CD14-positive monocyte (primary cell): ENCODE measurements at regions not wholly inside any gene's neighbourhood (a gene's known extent, or its start where the extent isn't known, plus 50 kb on each side); places are given as distances from the start of the nearest gene placed in this dataset.

ENCODE experiments used
- DNase-seq, 3 donors: peaks; one replicate each; pipeline ENCODE4 v3.0.0-alpha.2; 2011 to 2022
- H2AFZ ChIP-seq: 2 replicates; pipeline ENCODE4 v1.6.0; 2012; ENCODE audit warnings: mild to moderate bottlenecking, low read depth, low read length, inconsistent platforms; ENCODE audit not compliant: insufficient read depth, poor library complexity, severe bottlenecking
- H3K27ac ChIP-seq, 2 donors: 1 replicate in 1 of 2; 2 replicates in 1 of 2; pipeline ENCODE4 v1.5.1; 2012 to 2013; ENCODE audit warnings: low read length in 2 of 2, control low read depth in 1 of 2, inconsistent platforms in 1 of 2, low read depth in 1 of 2, mild to moderate bottlenecking in 1 of 2
- H3K27me3 ChIP-seq, 2 donors: one replicate each; pipeline versions ENCODE4 v1.6.0 to v1.6.1; 2011 to 2013; ENCODE audit warnings: low read length in 2 of 2; ENCODE audit not compliant: control insufficient read depth in 2 of 2, insufficient read depth in 2 of 2
- H3K36me3 ChIP-seq, 2 donors: replicated peaks in 1 of 2; 1 replicate in 1 of 2; 2 replicates in 1 of 2; pipeline versions ENCODE4 v1.5.1 to v1.6.1; 2012 to 2013; ENCODE audit warnings: low read length in 2 of 2, control low read depth in 1 of 2, inconsistent platforms in 1 of 2, mild to moderate bottlenecking in 1 of 2; ENCODE audit not compliant: insufficient read depth in 2 of 2, control insufficient read depth in 1 of 2
- H3K4me1 ChIP-seq, 2 donors: 1 replicate in 1 of 2; 2 replicates in 1 of 2; pipeline versions ENCODE4 v1.5.1 to v1.6.1; 2012 to 2013; ENCODE audit warnings: low read length in 2 of 2, control low read depth in 1 of 2, inconsistent platforms in 1 of 2, mild to moderate bottlenecking in 1 of 2, moderate library complexity in 1 of 2; ENCODE audit not compliant: insufficient read depth in 2 of 2, control insufficient read depth in 1 of 2
- H3K4me2 ChIP-seq: replicated peaks from 2 replicates; pipeline ENCODE3; 2012; ENCODE audit warnings: low read length, moderate library complexity, mild to moderate bottlenecking; ENCODE audit not compliant: poor library complexity, severe bottlenecking; ENCODE audit errors: extremely low read depth
- H3K4me3 ChIP-seq, 3 experiments: fragments of 200-600 bp in 1 of 3; sonication (generic) in 1 of 3; replicated peaks in 1 of 3; 1 replicate in 2 of 3; 2 replicates in 1 of 3; pipeline ENCODE4 v1.5.1; 2011 to 2013; ENCODE audit warnings: low read length in 3 of 3, mild to moderate bottlenecking in 3 of 3, control low read depth in 2 of 3, low read depth in 2 of 3, inconsistent platforms in 1 of 3, moderate library complexity in 1 of 3
- H3K79me2 ChIP-seq: 2 replicates; pipeline ENCODE4 v1.6.0; 2012; ENCODE audit warnings: mild to moderate bottlenecking, control low read depth, inconsistent platforms, low read length, moderate library complexity; ENCODE audit not compliant: insufficient read depth
- H3K9ac ChIP-seq: 2 replicates; pipeline ENCODE4 v1.6.0; 2017; ENCODE audit warnings: low read length, mild to moderate bottlenecking; ENCODE audit not compliant: insufficient read depth, poor library complexity, severe bottlenecking
- H3K9me3 ChIP-seq, 2 donors: replicated peaks in 1 of 2; 1 replicate in 1 of 2; 2 replicates in 1 of 2; pipeline versions ENCODE4 v1.5.1 to v1.6.1; 2012 to 2013; ENCODE audit warnings: low read length in 2 of 2, control low read depth in 1 of 2; ENCODE audit not compliant: control insufficient read depth in 1 of 2, insufficient read depth in 1 of 2
- H4K20me1 ChIP-seq: 2 replicates; pipeline ENCODE4 v1.6.0; 2012; ENCODE audit warnings: mild to moderate bottlenecking, low read length, control low read depth, moderate library complexity; ENCODE audit not compliant: insufficient read depth
- H3K27ac Mint-ChIP-seq, 7 donors: one replicate each; pipeline ENCODE4 v1.8.0; 2020; ENCODE audit warnings: mild to moderate bottlenecking in 7 of 7, mixed read lengths in 7 of 7, moderate library complexity in 6 of 7, inconsistent platforms in 2 of 7
- H3K27me3 Mint-ChIP-seq, 3 donors: one replicate each; pipeline ENCODE4 v1.8.0; 2021 to 2022; ENCODE audit warnings: low read depth in 3 of 3, mild to moderate bottlenecking in 3 of 3, mixed read lengths in 3 of 3, moderate library complexity in 3 of 3, inconsistent platforms in 1 of 3
- H3K36me3 Mint-ChIP-seq, 2 donors: one replicate each; pipeline ENCODE4 v1.8.0; 2020; ENCODE audit warnings: mixed read lengths in 2 of 2, inconsistent platforms in 1 of 2, mild to moderate bottlenecking in 1 of 2
- H3K4me1 Mint-ChIP-seq: one replicate; pipeline ENCODE4 v1.8.0; 2020; ENCODE audit warnings: mild to moderate bottlenecking, mixed read lengths
- H3K4me3 Mint-ChIP-seq, 2 donors: one replicate each; pipeline ENCODE4 v1.8.0; 2020; ENCODE audit warnings: mild to moderate bottlenecking in 2 of 2, mixed read lengths in 2 of 2, moderate library complexity in 1 of 2
- H3K9me3 Mint-ChIP-seq, 7 donors: one replicate each; pipeline ENCODE4 v1.8.0; 2020 to 2022; ENCODE audit warnings: mixed read lengths in 7 of 7, mild to moderate bottlenecking in 6 of 7, moderate library complexity in 6 of 7, inconsistent platforms in 2 of 7
- CTCF ChIP-seq: fragments of 200-600 bp; IDR thresholded peaks from one replicate; pipeline ENCODE4 v1.8.0; 2022; ENCODE audit warnings: antibody characterized with exemption, mild to moderate bottlenecking
- WGBS: methylation state at CpG from one replicate; pipeline ENCODE4 v1.1.5; 2013; ENCODE audit warnings: missing lambda C conversion rate; ENCODE audit not compliant: insufficient coverage; 5-methylcytosine and 5-hydroxymethylcytosine counted together
- intact Hi-C, 2 donors: fragments of 100-400 bp; cut with micrococcal nuclease; formaldehyde crosslinking; loops; one replicate each; pipeline versions ENCODE4 v1.15.0 to v1.15.1; 2023

- no peaks in the 10 kb centered on the region for H3K4me1 Mint-ChIP-seq
- H2AFZ ChIP-seq = no peak overlapping the region
- no peak overlapping the region for H3K9ac ChIP-seq
- no peak overlapping the region for H3K4me2 ChIP-seq
- no CpG with 5 or more reads among the region's 1 CpG for WGBS
- H3K27me3 ChIP-seq = no peaks in the 10 kb centered on the region
- no peak for TF ChIP-seq CTCF
- peaks cover 0 to 2% (median 2%) of the 10 kb centered on the region in 7 donors for H3K9me3 Mint-ChIP-seq
- no peaks in the 10 kb centered on the region for H3K79me2 ChIP-seq
- H3K27ac ChIP-seq = no peak overlapping the region
- no peaks in the 10 kb centered on the region for H3K36me3 Mint-ChIP-seq
- intact Hi-C loops = no loop called here
- H3K4me3 Mint-ChIP-seq = no peak overlapping the region
- no peaks in the 10 kb centered on the region for H4K20me1 ChIP-seq
- H3K27ac Mint-ChIP-seq = no peak overlapping the region
- no peak overlapping the region for H3K4me3 ChIP-seq
- no peaks in the 10 kb centered on the region for H3K4me1 ChIP-seq
- peaks cover 0 to 2% (median 0%) of the 10 kb centered on the region in 3 donors for H3K27me3 Mint-ChIP-seq
- no peaks in the 10 kb centered on the region for H3K36me3 ChIP-seq
- no peaks in the 10 kb centered on the region for H3K9me3 ChIP-seq
- DNase-seq = no peak
Observed at GRCh38 chr1:188277771-188278170, 1449.0 kb downstream of the PLA2G4A start.

- no peak overlapping the region for H3K4me3 Mint-ChIP-seq
- H3K27me3 Mint-ChIP-seq = peaks cover 0 to 2% (median 0%) of the 10 kb centered on the region in 3 donors
- no peak for DNase-seq
- no peaks in the 10 kb centered on the region for H3K36me3 Mint-ChIP-seq
- Histone ChIP-seq H3K27ac (no peak overlapping the region), H3K79me2 (no peaks in the 10 kb centered on the region), H3K27me3 (no peaks in the 10 kb centered on the region), H3K36me3 (no peaks in the 10 kb centered on the region), H4K20me1 (no peaks in the 10 kb centered on the region), H3K9ac (no peak overlapping the region), H2AFZ (no peak overlapping the region), H3K9me3 (no peaks in the 10 kb centered on the region), H3K4me3 (no peak overlapping the region), H3K4me2 (no peak overlapping the region), H3K4me1 (no peaks in the 10 kb centered on the region)
- WGBS = 100% methylated on average over 2 of the region's 3 CpGs
- H3K9me3 Mint-ChIP-seq = peaks cover 0 to 5% (median 2%) of the 10 kb centered on the region in 7 donors
- intact Hi-C loops = no loop called here
- no peak for TF ChIP-seq CTCF
- H3K4me1 Mint-ChIP-seq = no peaks in the 10 kb centered on the region
- no peak overlapping the region for H3K27ac Mint-ChIP-seq
Observed at GRCh38 chr1:188281921-188282320, 1453.2 kb downstream of the PLA2G4A start.
